Osteoblast (primary cell): ENCODE measurements at regions not wholly inside any gene's neighbourhood (a gene's known extent, or its start where the extent isn't known, plus 50 kb on each side); places are given as distances from the start of the nearest gene placed in this dataset.

Experiments used
- DNase-seq: peaks from one replicate; pipeline ENCODE4 v3.0.0; 2011; ENCODE audit warnings: low spot score, mixed read lengths; ENCODE audit not compliant: insufficient read length; ENCODE audit errors: missing footprints
- H2AFZ ChIP-seq: 2 replicates; pipeline ENCODE4 v1.6.0; 2011; ENCODE audit warnings: mild to moderate bottlenecking, low read length
- H3K27ac ChIP-seq: 2 replicates; pipeline ENCODE4 v1.5.1; 2011; ENCODE audit warnings: mild to moderate bottlenecking, low read depth, low read length, moderate library complexity
- H3K27me3 ChIP-seq: 2 replicates; pipeline ENCODE4 v1.6.0; 2012; ENCODE audit warnings: mild to moderate bottlenecking, control low read depth, inconsistent platforms, low read length, moderate library complexity; ENCODE audit not compliant: insufficient read depth
- H3K36me3 ChIP-seq: 2 replicates; pipeline ENCODE4 v1.5.1; 2011; ENCODE audit warnings: mild to moderate bottlenecking, low read length, control low read depth, moderate library complexity; ENCODE audit not compliant: insufficient read depth
- H3K4me1 ChIP-seq: 2 replicates; pipeline ENCODE4 v1.5.1; 2011; ENCODE audit warnings: mild to moderate bottlenecking, low read length, control low read depth, moderate library complexity; ENCODE audit not compliant: insufficient read depth
- H3K4me2 ChIP-seq: 2 replicates; pipeline ENCODE4 v1.6.0; 2011; ENCODE audit warnings: mild to moderate bottlenecking, low read length; ENCODE audit not compliant: insufficient read depth
- H3K4me3 ChIP-seq: fragments of 200-600 bp; sonication (generic); 3 replicates; pipeline ENCODE4 v1.5.1; 2012; ENCODE audit warnings: mild to moderate bottlenecking, low read length, inconsistent platforms; ENCODE audit not compliant: insufficient read depth
- H3K79me2 ChIP-seq: 2 replicates; pipeline ENCODE4 v1.6.0; 2012; ENCODE audit warnings: mild to moderate bottlenecking, low read length, control low read depth, inconsistent platforms; ENCODE audit not compliant: insufficient read depth
- H3K9me3 ChIP-seq: 2 replicates; pipeline ENCODE4 v1.5.1; 2011; ENCODE audit warnings: low read depth, low read length, control low read depth
- H4K20me1 ChIP-seq: 2 replicates; pipeline ENCODE4 v1.6.0; 2012; ENCODE audit warnings: mild to moderate bottlenecking, low read length, control low read depth; ENCODE audit not compliant: insufficient read depth
- CTCF ChIP-seq: IDR thresholded peaks from 2 replicates; pipeline ENCODE4 v1.5.1; 2011; ENCODE audit warnings: mild to moderate bottlenecking, low read depth, low read length, moderate library complexity; ENCODE audit errors: extremely low read depth

- Histone ChIP-seq H3K27ac (no peak overlapping the region), H3K4me2 (no peak overlapping the region), H3K36me3 (no peaks in the 10 kb centered on the region), H3K4me1 (no peaks in the 10 kb centered on the region), H3K27me3 (no peaks in the 10 kb centered on the region), H3K9me3 (no peaks in the 10 kb centered on the region), H2AFZ (no peak overlapping the region), H4K20me1 (no peaks in the 10 kb centered on the region), H3K4me3 (no peak overlapping the region), H3K79me2 (no peaks in the 10 kb centered on the region)
- TF ChIP-seq CTCF: no peak
- no peak for DNase-seq
These were observed 107.4 kb downstream of the PPM1A start for GRCh38 chr14:60356386-60356785.

- Histone ChIP-seq H3K9me3 (no peaks in the 10 kb centered on the region), H3K36me3 (no peaks in the 10 kb centered on the region), H3K27ac (no peak overlapping the region), H4K20me1 (no peaks in the 10 kb centered on the region), H3K79me2 (no peaks in the 10 kb centered on the region), H3K4me3 (no peak overlapping the region), H2AFZ (no peak overlapping the region), H3K27me3 (no peaks in the 10 kb centered on the region), H3K4me2 (no peak overlapping the region), H3K4me1 (no peaks in the 10 kb centered on the region)
- TF ChIP-seq CTCF: no peak
- DNase-seq: no peak
These were observed 108.0 kb downstream of the PPM1A start for GRCh38 chr14:60356906-60357550.

- DNase-seq: no peak
- Histone ChIP-seq H4K20me1 (no peaks in the 10 kb centered on the region), H3K27me3 (no peaks in the 10 kb centered on the region), H2AFZ (no peak overlapping the region), H3K4me3 (no peak overlapping the region), H3K36me3 (no peaks in the 10 kb centered on the region), H3K4me1 (no peaks in the 10 kb centered on the region), H3K4me2 (no peak overlapping the region), H3K27ac (no peak overlapping the region), H3K79me2 (no peaks in the 10 kb centered on the region), H3K9me3 (no peaks in the 10 kb centered on the region)
- TF ChIP-seq CTCF: no peak
These were observed 108.6 kb downstream of the PPM1A start for GRCh38 chr14:60357551-60358149.

- no peaks in the 10 kb centered on the region for H3K27me3 ChIP-seq
- H3K4me2 ChIP-seq: no peak overlapping the region
- no peaks in the 10 kb centered on the region for H3K4me1 ChIP-seq
- H3K9me3 ChIP-seq: no peaks in the 10 kb centered on the region
- no peaks in the 10 kb centered on the region for H3K79me2 ChIP-seq
- no peak for DNase-seq
- no peak overlapping the region for H3K27ac ChIP-seq
- H3K4me3 ChIP-seq: no peak overlapping the region
- no peak for TF ChIP-seq CTCF
- no peaks in the 10 kb centered on the region for H4K20me1 ChIP-seq
- H2AFZ ChIP-seq: no peak overlapping the region
- H3K36me3 ChIP-seq: no peaks in the 10 kb centered on the region
These were observed 114.3 kb downstream of the PPM1A start for GRCh38 chr14:60363275-60363674.
